ENCODE measurements at regions not wholly inside any gene's neighbourhood (a gene's known extent, or its start where the extent isn't known, plus 50 kb on each side); places are given as distances from the start of the nearest gene placed in this dataset.
"Not testable (repeated sequence)": the region's sequence is repeated elsewhere in the genome, so short reads cannot be mapped to it uniquely, and the experiment has no call there.

- TF ChIP-seq E2F1 (CRISPR knock-in tag; IDR thresholded peaks at IDR 0.05) (no peak), ZNF671 (CRISPR knock-in tag; IDR thresholded peaks at IDR 0.05) (no peak), NR2C2 (CRISPR knock-in tag; IDR thresholded peaks at IDR 0.05) (no peak), ERG (CRISPR knock-in tag; IDR thresholded peaks at IDR 0.05) (no peak), ATF2 (CRISPR knock-in tag; IDR thresholded peaks at IDR 0.05; ENCODE audit: borderline replicate concordance, low read depth) (no peak), ELF4 (CRISPR knock-in tag; IDR thresholded peaks at IDR 0.05; ENCODE audit: low read depth) (no peak), FOXJ3 (CRISPR knock-in tag; IDR thresholded peaks at IDR 0.05; ENCODE audit: borderline replicate concordance) (no peak), JUN (CRISPR knock-in tag; IDR thresholded peaks at IDR 0.05) (no peak), NFE2L1 (CRISPR knock-in tag; IDR thresholded peaks at IDR 0.05) (no peak), HMGA2 (CRISPR knock-in tag; IDR thresholded peaks at IDR 0.05) (no peak), KAT7 (CRISPR knock-in tag; IDR thresholded peaks at IDR 0.05; ENCODE audit: borderline replicate concordance) (no peak), USF1 (CRISPR knock-in tag; IDR thresholded peaks at IDR 0.05) (no peak), CREB1 (CRISPR knock-in tag; IDR thresholded peaks at IDR 0.05) (no peak), TCF7 (CRISPR knock-in tag; IDR thresholded peaks at IDR 0.05; ENCODE audit: low read depth) (no peak), ZNF121 (CRISPR knock-in tag; IDR thresholded peaks at IDR 0.05) (no peak)
- TF ChIP-seq, protein P1, sequence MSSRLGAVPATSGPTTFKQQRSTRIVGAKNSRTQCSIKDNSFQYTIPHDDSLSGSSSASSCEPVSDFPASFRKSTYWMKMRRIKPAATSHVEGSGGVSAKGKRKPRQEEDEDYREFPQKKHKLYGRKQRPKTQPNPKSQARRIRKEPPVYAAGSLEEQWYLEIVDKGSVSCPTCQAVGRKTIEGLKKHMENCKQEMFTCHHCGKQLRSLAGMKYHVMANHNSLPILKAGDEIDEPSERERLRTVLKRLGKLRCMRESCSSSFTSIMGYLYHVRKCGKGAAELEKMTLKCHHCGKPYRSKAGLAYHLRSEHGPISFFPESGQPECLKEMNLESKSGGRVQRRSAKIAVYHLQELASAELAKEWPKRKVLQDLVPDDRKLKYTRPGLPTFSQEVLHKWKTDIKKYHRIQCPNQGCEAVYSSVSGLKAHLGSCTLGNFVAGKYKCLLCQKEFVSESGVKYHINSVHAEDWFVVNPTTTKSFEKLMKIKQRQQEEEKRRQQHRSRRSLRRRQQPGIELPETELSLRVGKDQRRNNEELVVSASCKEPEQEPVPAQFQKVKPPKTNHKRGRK (CRISPR knock-in tag; IDR thresholded peaks at IDR 0.05; ENCODE audit: borderline replicate concordance), result no peak
- no peaks in the 10 kb centered on the region for H3K27me3 Mint-ChIP-seq (ENCODE audit: low read depth)
- DNase-seq (ENCODE audit: low spot score) (no peak), ATAC-seq (no peak)
- H3K36me3 Mint-ChIP-seq, result peaks cover 9% of the 10 kb centered on the region
- peaks cover 10% of the 10 kb centered on the region for H3K9me3 Mint-ChIP-seq
- no peak overlapping the region for H3K27ac Mint-ChIP-seq
- POLR2A ChIA-PET, result no interaction called here
- CTCF ChIA-PET, result no interaction called here
- no peak overlapping the region for H3K4me3 Mint-ChIP-seq
- H3K4me1 Mint-ChIP-seq, result no peaks in the 10 kb centered on the region
Measured at GRCh38 chr21:10430005-10430404, 91.4 kb upstream of the TPTE start.

DNA sequence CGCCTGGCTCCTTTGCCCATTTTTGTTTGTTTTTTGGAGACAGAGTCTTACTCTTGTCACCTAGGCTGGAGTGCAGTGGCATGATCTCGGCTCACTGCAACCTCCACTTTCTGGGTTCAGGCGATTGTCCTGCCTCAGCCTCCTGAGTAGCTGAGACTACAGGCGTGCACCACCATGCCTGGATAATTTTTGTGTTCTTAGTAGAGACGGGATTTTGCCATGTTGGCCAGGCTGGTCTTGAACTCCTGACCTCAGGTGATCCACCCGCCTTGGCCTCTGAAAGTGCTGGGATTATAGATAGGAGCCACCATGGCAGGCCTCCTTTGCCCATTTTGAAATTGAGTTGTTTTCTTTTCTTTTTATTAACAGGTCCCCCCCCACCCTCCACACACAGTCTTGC lies 89.4 kb upstream of the TPTE start:
- H3K27me3 Mint-ChIP-seq (ENCODE audit: low read depth), result not testable (repeated sequence)

GRCh38 chr21:10432456-10432855 lies 88.9 kb upstream of the TPTE start:
- H3K36me3 Mint-ChIP-seq; H3K27me3 Mint-ChIP-seq (ENCODE audit: low read depth); ATAC-seq; H3K27ac Mint-ChIP-seq; H3K4me1 Mint-ChIP-seq; DNase-seq (ENCODE audit: low spot score); H3K9me3 Mint-ChIP-seq; POLR2A ChIA-PET; H3K4me3 Mint-ChIP-seq; CTCF ChIA-PET: not testable (repeated sequence)

More for the DNA sequence above, 89.4 kb upstream of the TPTE start:
- H3K36me3 Mint-ChIP-seq; DNase-seq (ENCODE audit: low spot score); ATAC-seq; H3K27ac Mint-ChIP-seq; CTCF ChIA-PET; H3K9me3 Mint-ChIP-seq; H3K4me1 Mint-ChIP-seq; POLR2A ChIA-PET; H3K4me3 Mint-ChIP-seq: not testable (repeated sequence)
- TF ChIP-seq ELF4 (CRISPR knock-in tag; IDR thresholded peaks at IDR 0.05; ENCODE audit: low read depth), result 0 out of 2 replicates have a peak, but pooled peaks have one; percentile 10

GRCh38 chr21:10437977-10438376 lies 83.4 kb upstream of the TPTE start:
- ATAC-seq; H3K4me3 Mint-ChIP-seq; DNase-seq (ENCODE audit: low spot score); CTCF ChIA-PET; H3K27me3 Mint-ChIP-seq (ENCODE audit: low read depth); H3K36me3 Mint-ChIP-seq; H3K27ac Mint-ChIP-seq; H3K4me1 Mint-ChIP-seq; POLR2A ChIA-PET; H3K9me3 Mint-ChIP-seq: not testable (repeated sequence)

DNA sequence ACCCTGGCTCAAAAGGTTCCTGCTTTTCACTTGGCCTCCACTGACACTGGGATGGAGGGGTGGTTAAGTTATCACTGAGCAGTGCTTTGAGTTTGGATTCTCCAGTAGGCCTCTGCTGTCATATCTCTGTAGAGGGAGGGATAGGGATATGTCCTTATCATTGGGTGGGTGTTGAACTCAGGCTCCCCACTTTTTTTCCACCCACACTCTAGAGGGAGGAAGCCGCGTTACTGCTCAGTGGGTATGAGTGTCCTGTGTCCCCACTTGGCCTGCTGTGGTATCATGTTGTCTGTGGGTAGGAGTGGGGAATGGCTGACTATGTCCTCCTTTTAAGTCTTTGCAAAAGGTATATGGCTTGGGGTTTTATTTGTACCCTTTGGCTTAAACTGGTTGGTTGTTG lies 80.7 kb upstream of the TPTE start:
- H3K27me3 Mint-ChIP-seq (ENCODE audit: low read depth); DNase-seq (ENCODE audit: low spot score); H3K36me3 Mint-ChIP-seq; POLR2A ChIA-PET; H3K4me3 Mint-ChIP-seq; CTCF ChIA-PET; ATAC-seq; H3K4me1 Mint-ChIP-seq; H3K27ac Mint-ChIP-seq; H3K9me3 Mint-ChIP-seq: not testable (repeated sequence)

GRCh38 chr21:10442018-10442417 lies 79.4 kb upstream of the TPTE start:
- Mint-ChIP-seq H3K9me3 (peaks cover 13% of the 10 kb centered on the region), H3K36me3 (peaks cover 11% of the 10 kb centered on the region)
- POLR2A ChIA-PET; DNase-seq (ENCODE audit: low spot score); H3K4me1 Mint-ChIP-seq; ATAC-seq; CTCF ChIA-PET; H3K27ac Mint-ChIP-seq; H3K4me3 Mint-ChIP-seq; H3K27me3 Mint-ChIP-seq (ENCODE audit: low read depth): not testable (repeated sequence)

DNA sequence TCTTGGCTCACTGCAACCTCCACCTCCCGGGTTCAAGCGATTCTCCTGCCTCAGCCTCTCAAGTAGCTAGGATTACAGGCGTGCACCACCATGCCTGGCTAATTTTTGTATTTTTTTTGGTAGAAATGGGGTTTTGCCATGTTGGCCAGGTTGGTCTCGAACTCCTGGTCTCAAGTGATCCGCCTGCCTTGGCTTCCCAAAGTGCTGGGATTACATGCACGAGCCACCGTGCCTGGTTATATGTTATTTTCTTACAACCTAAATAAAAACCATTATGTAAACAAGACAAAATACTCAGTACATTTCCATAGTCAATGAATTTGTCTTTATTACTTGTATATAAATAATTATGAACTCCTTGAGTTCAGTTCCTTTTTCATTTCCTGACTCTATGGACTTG lies 75.7 kb upstream of the TPTE start:
- H3K4me3 Mint-ChIP-seq; POLR2A ChIA-PET; DNase-seq (ENCODE audit: low spot score); H3K27me3 Mint-ChIP-seq (ENCODE audit: low read depth); ATAC-seq; CTCF ChIA-PET; H3K4me1 Mint-ChIP-seq; H3K27ac Mint-ChIP-seq: not testable (repeated sequence)
- Mint-ChIP-seq H3K9me3 (peaks cover 13% of the 10 kb centered on the region), H3K36me3 (peaks cover 14% of the 10 kb centered on the region)
